Tibial nerve (tissue), 4 donors: ENCODE measurements at regions not wholly inside any gene's neighbourhood (a gene's known extent, or its start where the extent isn't known, plus 50 kb on each side); places are given as distances from the start of the nearest gene placed in this dataset.
A peak's percentile ranks its signal among the peaks of the same experiment; 100 is the strongest.

Experiments
- DNase-seq, 2 donors: peaks; one replicate each; pipeline ENCODE4 v3.0.0-alpha.2; 2019; ENCODE audit warnings: low spot score in 2 of 2
- H3K27ac ChIP-seq, 4 donors: fragments of 200-600 bp; sonication (generic) in 3 of 4; one replicate each; pipeline ENCODE4 v1.5.1; 2017 to 2019; ENCODE audit warnings: mild to moderate bottlenecking in 1 of 4
- H3K27me3 ChIP-seq, 2 donors: fragments of 200-600 bp; sonication (generic) in 1 of 2; one replicate each; pipeline versions ENCODE4 v1.5.1 to v1.6.0; 2017 to 2019
- H3K36me3 ChIP-seq, 3 donors: fragments of 200-600 bp; sonication (generic); one replicate each; pipeline ENCODE4 v1.5.1; 2018 to 2019
- H3K4me1 ChIP-seq, 4 donors: fragments of 200-600 bp; sonication (generic) in 3 of 4; one replicate each; pipeline ENCODE4 v1.5.1; 2017 to 2019
- H3K4me3 ChIP-seq, 4 donors: fragments of 200-600 bp; sonication (generic) in 3 of 4; one replicate each; pipeline ENCODE4 v1.5.1; 2017 to 2019; ENCODE audit warnings: mild to moderate bottlenecking in 1 of 4, moderate library complexity in 1 of 4
- H3K9me3 ChIP-seq, 4 donors: fragments of 200-600 bp; sonication (generic) in 3 of 4; one replicate each; pipeline ENCODE4 v1.5.1; 2017 to 2019
- CTCF ChIP-seq, 5 experiments: fragments of 200-600 bp in 3 of 5; fragments of 450-650 bp in 2 of 5; sonication (generic) in 3 of 5; IDR thresholded peaks; one replicate each; pipeline ENCODE4 v1.5.1; 2016 to 2019; ENCODE audit warnings: antibody characterized with exemption in 5 of 5, mild to moderate bottlenecking in 3 of 5, moderate library complexity in 2 of 5
- EP300 ChIP-seq, 2 donors: sonication (generic); formaldehyde crosslinking; IDR thresholded peaks; one replicate each; pipeline ENCODE4 v1.6.1; 2017; ENCODE audit warnings: antibody characterized with exemption in 2 of 2, mild to moderate bottlenecking in 1 of 2
- POLR2A ChIP-seq, 2 donors: fragments of 450-650 bp; IDR thresholded peaks; one replicate each; pipeline ENCODE4 v1.6.1; 2017; ENCODE audit warnings: antibody characterized with exemption in 2 of 2, mild to moderate bottlenecking in 2 of 2, moderate library complexity in 2 of 2
- WGBS, 2 donors: methylation state at CpG; one replicate each; pipeline ENCODE4 v1.1.5; 2018; 5-methylcytosine and 5-hydroxymethylcytosine counted together

GRCh38 chr2:64330281-64331113, 123.5 kb upstream of the LGALSL start:
- peak; percentile 74 to 88 for DNase-seq
- Histone ChIP-seq H3K27ac (peak overlapping the region; percentile 63 to 92 (median 76)), H3K36me3 (no peaks in the 10 kb centered on the region), H3K9me3 (no peaks in the 10 kb centered on the region), H3K4me1 (peaks cover 0 to 58% (median 36%) of the 10 kb centered on the region in 4 donors), H3K4me3 (peak overlapping the region in 3 of 4 donors; percentile 8 to 34 (median 13)), H3K27me3 (no peaks in the 10 kb centered on the region)
- TF ChIP-seq EP300 (IDR thresholded peaks at IDR 0.05) (peak in 1 of 2 donors; percentile 56), CTCF (IDR thresholded peaks at IDR 0.05) (peak; percentile 75 to 94 (median 91)), POLR2A (IDR thresholded peaks at IDR 0.05) (no peak)
- 7% methylated on average over 10 of the region's 10 CpGs for whole genome bisulfite sequencing, 2 donors

GRCh38 chr2:64331114-64331645, 122.8 kb upstream of the LGALSL start:
- Histone ChIP-seq H3K27me3 (no peaks in the 10 kb centered on the region), H3K4me3 (peak overlapping the region in 2 of 4 donors; percentile 8 to 34), H3K9me3 (no peaks in the 10 kb centered on the region), H3K36me3 (no peaks in the 10 kb centered on the region), H3K4me1 (peaks cover 0 to 58% (median 36%) of the 10 kb centered on the region in 4 donors), H3K27ac (peak overlapping the region; percentile 63 to 92 (median 76))
- no peak for TF ChIP-seq POLR2A (IDR thresholded peaks at IDR 0.05)
- no peak for TF ChIP-seq EP300 (IDR thresholded peaks at IDR 0.05)
- no peak for TF ChIP-seq CTCF (IDR thresholded peaks at IDR 0.05)
- no peak for DNase-seq
- 21 to 25% methylated on average over 6 of the region's 6 CpGs for WGBS, 2 donors

GRCh38 chr2:64331849-64332699, 121.9 kb upstream of the LGALSL start:
- no peak for TF ChIP-seq CTCF (IDR thresholded peaks at IDR 0.05)
- TF ChIP-seq POLR2A (IDR thresholded peaks at IDR 0.05), result no peak
- no peak for TF ChIP-seq EP300 (IDR thresholded peaks at IDR 0.05)
- Histone ChIP-seq H3K36me3 (no peaks in the 10 kb centered on the region), H3K4me3 (no peak overlapping the region), H3K9me3 (no peaks in the 10 kb centered on the region), H3K27ac (peak overlapping the region in 2 of 4 donors; percentile 86 to 92), H3K27me3 (no peaks in the 10 kb centered on the region), H3K4me1 (peaks cover 0 to 55% (median 32%) of the 10 kb centered on the region in 4 donors)
- 58 to 62% methylated on average over 8 of the region's 8 CpGs for WGBS, 2 donors
- DNase-seq, result no peak

GRCh38 chr2:64336171-64336570, 117.8 kb upstream of the LGALSL start:
- DNase-seq, result no peak
- H3K4me1 ChIP-seq, result peaks cover 0 to 15% (median 5%) of the 10 kb centered on the region in 4 donors
- no peaks in the 10 kb centered on the region for H3K36me3 ChIP-seq
- no peak for TF ChIP-seq CTCF (IDR thresholded peaks at IDR 0.05)
- TF ChIP-seq POLR2A (IDR thresholded peaks at IDR 0.05), result no peak
- no peak for TF ChIP-seq EP300 (IDR thresholded peaks at IDR 0.05)
- H3K27ac ChIP-seq, result no peak overlapping the region
- no peaks in the 10 kb centered on the region for H3K9me3 ChIP-seq
- WGBS, 2 donors, result 89 to 95% methylated on average over 1 of the region's 1 CpG
- H3K27me3 ChIP-seq, result no peaks in the 10 kb centered on the region
- H3K4me3 ChIP-seq, result no peak overlapping the region
